GM12874 (cell line): ENCODE measurements at regions not wholly inside any gene's neighbourhood (a gene's known extent, or its start where the extent isn't known, plus 50 kb on each side); places are given as distances from the start of the nearest gene placed in this dataset.

Experiments
- TF ChIP-seq, protein P1 (sequence below): IDR thresholded peaks from 2 replicates; pipeline ENCODE4 v1.5.1; 2011; ENCODE audit warnings: low read depth, mild to moderate bottlenecking, control low read depth, low read length, moderate library complexity; ENCODE audit not compliant: insufficient read depth

DNA sequence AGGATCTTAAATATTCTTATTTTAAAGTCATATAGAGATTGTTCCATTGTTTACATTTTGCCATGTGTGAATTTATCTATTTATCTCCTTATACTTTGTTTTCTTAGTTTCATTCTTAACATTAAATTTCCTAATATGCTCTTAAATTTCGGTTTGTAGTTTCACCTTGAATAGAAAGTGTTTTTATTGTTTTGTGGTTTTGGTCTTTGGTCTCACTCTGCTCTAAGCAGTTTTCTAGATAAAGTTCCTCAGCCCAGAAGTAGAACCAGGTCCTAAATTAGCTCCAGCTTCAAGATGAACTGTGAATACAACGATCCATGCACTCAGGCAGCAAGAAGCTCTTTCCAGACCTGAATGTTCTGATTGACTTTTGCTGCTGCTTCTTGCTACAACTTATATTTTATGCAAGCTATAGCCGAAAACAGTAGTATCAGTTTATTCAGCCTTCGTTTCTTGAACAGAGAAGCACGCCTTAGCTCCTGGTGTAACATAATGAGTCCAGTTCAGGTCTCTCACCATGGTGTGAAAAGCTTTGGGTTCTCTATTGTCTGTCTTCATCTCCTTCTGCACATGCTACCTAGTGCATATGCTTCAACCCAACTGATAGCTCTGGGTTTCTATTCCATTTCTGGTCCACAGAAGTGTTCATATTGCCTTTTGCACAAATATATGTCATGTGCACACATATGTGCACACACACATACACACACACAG lies 95.3 kb downstream of the SEM1 start:
- TF ChIP-seq, protein P1, sequence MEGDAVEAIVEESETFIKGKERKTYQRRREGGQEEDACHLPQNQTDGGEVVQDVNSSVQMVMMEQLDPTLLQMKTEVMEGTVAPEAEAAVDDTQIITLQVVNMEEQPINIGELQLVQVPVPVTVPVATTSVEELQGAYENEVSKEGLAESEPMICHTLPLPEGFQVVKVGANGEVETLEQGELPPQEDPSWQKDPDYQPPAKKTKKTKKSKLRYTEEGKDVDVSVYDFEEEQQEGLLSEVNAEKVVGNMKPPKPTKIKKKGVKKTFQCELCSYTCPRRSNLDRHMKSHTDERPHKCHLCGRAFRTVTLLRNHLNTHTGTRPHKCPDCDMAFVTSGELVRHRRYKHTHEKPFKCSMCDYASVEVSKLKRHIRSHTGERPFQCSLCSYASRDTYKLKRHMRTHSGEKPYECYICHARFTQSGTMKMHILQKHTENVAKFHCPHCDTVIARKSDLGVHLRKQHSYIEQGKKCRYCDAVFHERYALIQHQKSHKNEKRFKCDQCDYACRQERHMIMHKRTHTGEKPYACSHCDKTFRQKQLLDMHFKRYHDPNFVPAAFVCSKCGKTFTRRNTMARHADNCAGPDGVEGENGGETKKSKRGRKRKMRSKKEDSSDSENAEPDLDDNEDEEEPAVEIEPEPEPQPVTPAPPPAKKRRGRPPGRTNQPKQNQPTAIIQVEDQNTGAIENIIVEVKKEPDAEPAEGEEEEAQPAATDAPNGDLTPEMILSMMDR: no peak

DNA sequence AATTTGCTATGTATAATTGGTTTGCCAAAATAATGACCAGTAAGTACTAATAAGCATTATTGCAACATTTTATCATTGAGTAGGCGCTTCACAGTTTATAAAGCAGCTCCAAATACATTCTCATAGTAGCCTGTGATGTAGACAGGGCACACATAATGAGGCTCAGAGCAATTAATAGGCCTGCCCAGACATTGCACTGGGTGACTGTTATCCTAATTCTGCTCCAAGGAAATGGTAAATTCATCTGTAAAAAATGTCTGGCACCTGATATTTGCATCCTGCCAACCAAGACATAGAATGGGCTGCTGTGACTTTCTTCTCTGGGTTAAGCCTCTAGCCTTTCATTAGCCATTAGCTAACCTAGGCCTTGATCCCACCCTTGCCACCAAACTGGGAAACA lies 97.6 kb downstream of the SEM1 start:
- TF ChIP-seq, protein P1: no peak

DNA sequence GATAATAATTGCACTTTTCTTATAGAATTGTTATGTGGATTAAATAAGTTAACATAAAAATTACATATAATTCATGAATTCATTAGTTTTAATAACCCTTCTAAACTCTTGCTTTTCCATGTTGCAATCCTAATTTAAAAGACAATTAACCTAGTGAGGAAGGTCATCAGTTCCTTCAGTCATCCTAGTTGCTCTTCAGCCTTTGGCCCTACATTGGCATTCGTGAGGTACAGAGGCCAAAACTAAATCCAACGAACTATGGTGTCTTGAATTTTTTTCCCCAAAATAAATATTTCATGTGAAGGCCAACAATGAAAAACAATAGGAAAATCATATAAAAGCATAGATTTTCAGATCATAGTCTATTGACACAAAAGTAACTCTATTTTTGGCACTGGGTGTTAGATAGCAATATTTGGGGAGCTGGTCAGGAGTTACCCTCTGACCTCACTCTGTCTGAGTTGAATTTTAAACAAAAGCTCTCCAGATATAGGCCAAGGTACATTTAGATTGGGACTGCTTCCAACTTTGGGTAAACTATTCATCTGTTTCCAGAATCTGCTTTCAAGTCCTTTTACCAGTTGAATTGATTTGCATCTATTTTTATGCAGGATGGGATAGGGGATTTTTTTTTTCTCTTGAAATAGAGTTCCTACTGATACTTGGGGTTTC lies 104.5 kb downstream of the SEM1 start:
- TF ChIP-seq, protein P1: no peak

DNA sequence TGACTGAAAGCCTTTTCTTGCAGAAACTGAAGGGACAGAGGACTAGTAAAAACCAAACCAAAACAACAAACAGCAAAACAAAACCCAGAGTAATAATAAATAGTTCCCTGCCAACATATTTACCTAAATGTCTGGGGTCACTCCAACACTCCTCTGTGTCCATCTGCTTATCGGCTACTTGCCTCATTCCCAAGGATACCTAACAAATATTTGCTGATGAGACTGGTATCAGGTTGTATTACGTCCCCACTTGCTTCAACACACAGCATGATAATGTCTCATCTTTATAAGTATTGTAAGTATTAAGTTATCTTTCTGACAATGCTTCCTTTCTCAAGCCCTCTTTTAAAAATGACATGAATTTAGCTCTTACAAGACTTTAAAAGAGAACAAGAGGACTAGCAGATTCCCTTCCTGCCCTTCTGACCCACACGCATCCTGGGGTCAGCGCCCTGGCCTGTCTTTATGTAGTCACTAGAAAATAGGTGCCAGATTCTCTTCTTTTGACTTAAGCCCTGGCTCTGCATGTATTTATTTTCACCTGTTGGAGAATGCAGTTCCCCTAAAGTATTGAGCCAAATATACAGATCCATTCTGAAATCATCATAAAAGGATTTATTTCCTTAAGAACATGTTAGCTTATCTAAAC lies 110.2 kb downstream of the SEM1 start:
- TF ChIP-seq, protein P1: no peak

DNA sequence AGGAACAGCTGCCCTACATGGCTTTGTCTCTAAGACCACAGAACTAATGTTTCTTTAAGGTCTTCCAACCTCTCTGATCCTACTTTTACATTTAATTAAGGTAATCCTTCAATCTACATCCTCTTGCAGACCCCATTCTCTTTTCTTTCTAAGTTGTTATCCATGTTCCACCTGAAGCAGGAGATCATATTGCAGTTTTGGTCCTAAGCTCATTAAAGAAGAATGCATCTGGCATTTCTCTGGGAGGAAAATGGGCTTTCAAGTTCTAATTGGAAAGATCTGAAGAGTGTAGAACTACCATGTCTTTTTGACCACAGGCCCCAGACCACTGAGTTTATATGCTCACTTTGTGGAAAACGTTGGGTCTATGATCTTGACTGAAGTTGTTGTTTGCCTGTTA lies 111.2 kb downstream of the SEM1 start:
- TF ChIP-seq, protein P1: no peak

DNA sequence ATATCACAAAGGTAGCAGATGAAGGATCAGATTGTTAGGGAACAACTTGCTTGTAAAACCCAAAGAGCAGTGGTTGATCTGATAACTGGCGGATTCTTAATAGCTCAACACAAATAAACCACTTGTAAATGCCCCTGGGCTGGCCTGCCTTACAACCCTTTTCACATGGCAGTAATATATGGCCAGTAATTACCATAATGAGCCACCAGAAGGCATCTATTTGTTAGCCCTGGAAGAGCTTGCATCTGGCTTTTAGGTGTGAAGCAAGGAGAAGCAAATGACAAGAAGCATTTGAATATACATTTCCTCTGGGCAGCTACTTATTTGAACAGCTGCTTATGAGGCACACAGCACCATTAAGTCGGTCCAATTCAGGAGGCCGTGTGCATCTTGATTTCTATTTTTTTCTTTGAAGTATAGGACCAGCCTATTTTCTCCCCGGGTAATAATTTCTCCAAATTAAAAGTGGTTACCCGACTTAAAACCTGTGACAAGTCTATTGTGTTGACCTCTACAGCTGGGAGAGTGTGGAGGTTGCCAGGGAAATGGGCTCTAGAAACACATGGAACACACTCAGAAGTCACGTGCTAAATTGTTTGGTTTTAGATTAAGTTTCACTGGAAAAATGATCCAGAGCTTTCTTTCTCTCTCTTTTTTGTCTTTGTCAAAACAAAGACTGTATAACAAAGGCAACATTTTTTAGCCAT lies 113.4 kb downstream of the SEM1 start:
- TF ChIP-seq, protein P1: 0 out of 2 replicates have a peak, but pooled peaks have one; percentile 19
